Endothelial cell of umbilical vein (primary cell): ENCODE measurements at regions not wholly inside any gene's neighbourhood (a gene's known extent, or its start where the extent isn't known, plus 50 kb on each side); places are given as distances from the start of the nearest gene placed in this dataset.

Experiments used
- EZH2 ChIP-seq: IDR thresholded peaks from 2 replicates; pipeline ENCODE4 v1.6.1; 2012; ENCODE audit warnings: borderline replicate concordance, low read depth, mild to moderate bottlenecking, moderate library complexity, low read length, inconsistent platforms; ENCODE audit not compliant: severe bottlenecking
- FOS ChIP-seq: IDR thresholded peaks from 2 replicates; pipeline ENCODE4 v1.6.1; 2011; ENCODE audit warnings: mild to moderate bottlenecking, low read length, moderate library complexity, borderline replicate concordance; ENCODE audit not compliant: insufficient read depth
- GATA2 ChIP-seq: IDR thresholded peaks from 2 replicates; pipeline ENCODE4 v1.7.0; 2011; ENCODE audit warnings: low read depth, mild to moderate bottlenecking, moderate library complexity, mixed read lengths, low read length; ENCODE audit not compliant: insufficient read length, insufficient read depth
- JUN ChIP-seq: IDR thresholded peaks from 2 replicates; pipeline ENCODE4 v1.6.1; 2011; ENCODE audit warnings: borderline replicate concordance, low read depth; ENCODE audit not compliant: insufficient read length, insufficient read depth
- MAX ChIP-seq: IDR thresholded peaks from 2 replicates; pipeline ENCODE4 v1.6.1; 2011; ENCODE audit not compliant: insufficient read depth, insufficient read length
- MYC ChIP-seq: IDR thresholded peaks from one replicate; pipeline ENCODE4 v1.6.1; 2011; ENCODE audit warnings: mild to moderate bottlenecking, low read depth, low read length
- POLR2A ChIP-seq: IDR thresholded peaks from 2 replicates; pipeline ENCODE4 v1.6.1; 2012; ENCODE audit warnings: low read depth, mild to moderate bottlenecking, control low read depth, low read length
- POLR2AphosphoS5 ChIP-seq: IDR thresholded peaks from 2 replicates; pipeline ENCODE4 v1.6.1; 2012; ENCODE audit warnings: low read depth, mild to moderate bottlenecking, control low read depth, low read length, moderate library complexity; ENCODE audit not compliant: insufficient read depth
- TF ChIP-seq, protein P1 (sequence below), 2 donors: IDR thresholded peaks; 1 replicate in 1 of 2; 2 replicates in 1 of 2; pipeline ENCODE4 v1.5.1; 2011; ENCODE audit warnings: low read length in 2 of 2, mild to moderate bottlenecking in 2 of 2, moderate library complexity in 2 of 2, control low read depth in 1 of 2, inconsistent platforms in 1 of 2, low read depth in 1 of 2; ENCODE audit not compliant: insufficient read depth in 1 of 2; ENCODE audit errors: extremely low read depth in 1 of 2

DNA sequence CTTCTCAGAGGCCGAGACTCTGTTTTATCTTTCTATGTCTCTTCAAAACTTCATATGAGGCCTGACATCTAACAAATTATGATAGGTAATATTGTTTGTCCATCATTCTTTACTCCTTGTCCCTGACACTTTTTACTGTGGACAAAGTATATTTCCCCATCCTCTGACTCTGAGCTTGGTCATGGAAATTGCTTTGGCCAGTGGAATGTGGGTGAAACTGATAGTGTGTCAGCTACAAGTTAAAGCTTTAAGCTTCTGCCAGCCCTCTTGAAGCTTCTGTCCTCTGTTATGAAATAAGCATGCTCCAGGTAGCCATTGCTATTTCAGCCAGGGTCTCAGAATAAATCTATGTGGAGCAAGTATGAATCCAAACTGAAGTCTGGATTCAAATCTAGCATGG is 604.6 kb downstream of the BCOR start:
- TF ChIP-seq, protein P1, sequence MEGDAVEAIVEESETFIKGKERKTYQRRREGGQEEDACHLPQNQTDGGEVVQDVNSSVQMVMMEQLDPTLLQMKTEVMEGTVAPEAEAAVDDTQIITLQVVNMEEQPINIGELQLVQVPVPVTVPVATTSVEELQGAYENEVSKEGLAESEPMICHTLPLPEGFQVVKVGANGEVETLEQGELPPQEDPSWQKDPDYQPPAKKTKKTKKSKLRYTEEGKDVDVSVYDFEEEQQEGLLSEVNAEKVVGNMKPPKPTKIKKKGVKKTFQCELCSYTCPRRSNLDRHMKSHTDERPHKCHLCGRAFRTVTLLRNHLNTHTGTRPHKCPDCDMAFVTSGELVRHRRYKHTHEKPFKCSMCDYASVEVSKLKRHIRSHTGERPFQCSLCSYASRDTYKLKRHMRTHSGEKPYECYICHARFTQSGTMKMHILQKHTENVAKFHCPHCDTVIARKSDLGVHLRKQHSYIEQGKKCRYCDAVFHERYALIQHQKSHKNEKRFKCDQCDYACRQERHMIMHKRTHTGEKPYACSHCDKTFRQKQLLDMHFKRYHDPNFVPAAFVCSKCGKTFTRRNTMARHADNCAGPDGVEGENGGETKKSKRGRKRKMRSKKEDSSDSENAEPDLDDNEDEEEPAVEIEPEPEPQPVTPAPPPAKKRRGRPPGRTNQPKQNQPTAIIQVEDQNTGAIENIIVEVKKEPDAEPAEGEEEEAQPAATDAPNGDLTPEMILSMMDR (IDR thresholded peaks at IDR 0.05; ENCODE audit: extremely low read depth in 1 of 2, insufficient read depth in 1 of 2, low read depth in 1 of 2, low read length in 2 of 2), result no peak
- no peak for TF ChIP-seq POLR2A
- TF ChIP-seq EZH2, result no peak
- no peak for TF ChIP-seq POLR2AphosphoS5
- TF ChIP-seq GATA2, result no peak
- TF ChIP-seq FOS, result no peak
- TF ChIP-seq MAX, result no peak
- TF ChIP-seq JUN, result no peak
- no peak for TF ChIP-seq MYC
